HepG2 (cell line): ENCODE measurements at regions not wholly inside any gene's neighbourhood (a gene's known extent, or its start where the extent isn't known, plus 50 kb on each side); places are given as distances from the start of the nearest gene placed in this dataset.

Experiments
- ATAC-seq: fragments of 200-7000 bp; cut with Tn5 transposase; 3 replicates; pipeline ENCODE4 v1.9.1; 2020; ENCODE audit warnings: mild to moderate bottlenecking, moderate library complexity
- BruUV-seq: library from RNA; stranded (reverse); fragments of 400-500 nt; replicated peaks from 2 replicates; lab custom pipeline; 2021; lab: Mats Ljungman, UMichigan
- CTCF ChIA-PET: fragments of 300-600 bp; formaldehyde crosslinking; extraction: SDS; loops from one replicate; lab custom pipeline; 2021; ENCODE audit warnings: low total read pairs, inconsistent platforms, low intra/inter-chr PET ratio; lab: Yijun Ruan, JAX
- POLR2A ChIA-PET: fragments of 350-600 bp; sonication (Branson Sonifier 250); formaldehyde crosslinking; loops from one replicate; lab custom pipeline; 2020; ENCODE audit warnings: antibody characterized with exemption, inconsistent platforms; lab: Yijun Ruan, JAX
- DNase-seq: peaks from one replicate; pipeline ENCODE4 v3.0.0-alpha.2; 2015; ENCODE audit warnings: low spot score
- FAIRE-seq: peaks from 3 replicates; lab custom pipeline; 2011; peaks lifted over from hg19 to GRCh38; lab: Jason Lieb, UNC
- H2AFZ ChIP-seq: one replicate; pipeline ENCODE4 v1.6.1; 2011; ENCODE audit warnings: low read length, inconsistent platforms
- H3K27ac ChIP-seq: fragments of 300-600 bp; 3 replicates; pipeline ENCODE4 v1.8.0; 2011; ENCODE audit warnings: mixed run types, mild to moderate bottlenecking, mixed read lengths, low read length, inconsistent platforms; ENCODE audit not compliant: insufficient read depth; ENCODE audit errors: extremely low read length
- H3K27me3 ChIP-seq, 2 experiments: fragments of 200-600 bp in 1 of 2; 2 replicates in 1 of 2; 3 replicates in 1 of 2; pipeline versions ENCODE4 v1.6.0 to v1.8.0; 2011; ENCODE audit warnings: low read length in 2 of 2, mild to moderate bottlenecking in 2 of 2, moderate library complexity in 2 of 2, inconsistent platforms in 1 of 2; ENCODE audit not compliant: insufficient read depth in 2 of 2, control insufficient read depth in 1 of 2
- H3K36me3 ChIP-seq, 2 experiments: fragments of 200-600 bp in 1 of 2; replicated peaks in 1 of 2; 2 replicates in 1 of 2; 3 replicates in 1 of 2; pipeline versions ENCODE4 v1.5.1 to v1.8.0; 2011; ENCODE audit warnings: low read length in 2 of 2, inconsistent platforms in 1 of 2; ENCODE audit not compliant: insufficient read depth in 2 of 2, control insufficient read depth in 1 of 2
- H3K4me1 ChIP-seq: 2 replicates; pipeline ENCODE4 v1.5.1; 2012; ENCODE audit warnings: low read length, inconsistent platforms; ENCODE audit not compliant: insufficient read depth
- H3K4me2 ChIP-seq: 2 replicates; pipeline ENCODE4 v1.6.0; 2011; ENCODE audit warnings: low read depth, low read length, inconsistent platforms
- H3K4me3 ChIP-seq, 3 experiments: fragments of 200-600 bp in 1 of 3; sonication (generic), shearing (Covaris generic) in 1 of 3; replicated peaks in 1 of 3; 2 replicates each; pipeline ENCODE4 v1.5.1; 2011 to 2016; ENCODE audit warnings: low read length in 3 of 3, inconsistent platforms in 2 of 3, low read depth in 2 of 3, mild to moderate bottlenecking in 2 of 3, control low read depth in 1 of 3, mixed read lengths in 1 of 3; ENCODE audit not compliant: insufficient read depth in 1 of 3
- H3K79me2 ChIP-seq: one replicate; pipeline ENCODE4 v1.6.1; 2011; ENCODE audit warnings: low read length, inconsistent platforms; ENCODE audit not compliant: insufficient read depth
- H3K9ac ChIP-seq: 2 replicates; pipeline ENCODE4 v1.6.0; 2011; ENCODE audit warnings: mild to moderate bottlenecking, low read depth, low read length, inconsistent platforms; ENCODE audit not compliant: insufficient read depth
- H3K9me3 ChIP-seq: 2 replicates; pipeline ENCODE4 v1.5.1; 2012; ENCODE audit warnings: mild to moderate bottlenecking, low read length
- H4K20me1 ChIP-seq: 2 replicates; pipeline ENCODE4 v1.6.0; 2011; ENCODE audit warnings: inconsistent platforms, mild to moderate bottlenecking, low read length, moderate library complexity; ENCODE audit not compliant: insufficient read depth
- IKZF1 ChIP-seq: fragments of 450-650 bp; IDR thresholded peaks from 2 replicates; pipeline ENCODE4 v1.7.1; 2016
- RAD51 ChIP-seq: fragments of 450-650 bp; IDR thresholded peaks from 2 replicates; pipeline ENCODE4 v1.6.1; 2016; ENCODE audit warnings: borderline replicate concordance
- SIX4 ChIP-seq: sonication (generic); formaldehyde crosslinking; IDR thresholded peaks from 2 replicates; pipeline ENCODE4 v1.4.0; 2020; ENCODE audit warnings: missing genetic modification reagents
- ZEB1 ChIP-seq: IDR thresholded peaks from 2 replicates; pipeline ENCODE4 v1.6.1; 2012; ENCODE audit warnings: mild to moderate bottlenecking, low read depth, inconsistent platforms; ENCODE audit not compliant: insufficient replicate concordance
- ZNF333 ChIP-seq: sonication (generic); formaldehyde crosslinking; IDR thresholded peaks from 2 replicates; pipeline ENCODE4 v1.4.0; 2020; ENCODE audit warnings: mild to moderate bottlenecking, missing genetic modification reagents, borderline replicate concordance
- WGBS: methylation state at CpG from one replicate; pipeline ENCODE4 v1.1.6; 2017; ENCODE audit warnings: low lambda C conversion rate; 5-methylcytosine and 5-hydroxymethylcytosine counted together
- in situ Hi-C: cut with HindIII; loops from 2 replicates; pipeline ENCODE4 v1.10.0; 2017; ENCODE audit warnings: low pct_unique_long_range_greater_than_20kb; ENCODE audit not compliant: extremely low pct_ligation_motif_present
- intact Hi-C: fragments of 100-400 bp; cut with micrococcal nuclease; formaldehyde crosslinking; loops from one replicate; pipeline ENCODE4 v1.10.0; 2022; ENCODE audit not compliant: unreplicated experiment
- TF ChIP-seq, protein P1 (sequence below): sonication (generic); formaldehyde crosslinking; IDR thresholded peaks from 2 replicates; pipeline ENCODE4 v1.9.0; 2022; ENCODE audit warnings: missing genetic modification reagents, mild to moderate bottlenecking, borderline replicate concordance

DNA sequence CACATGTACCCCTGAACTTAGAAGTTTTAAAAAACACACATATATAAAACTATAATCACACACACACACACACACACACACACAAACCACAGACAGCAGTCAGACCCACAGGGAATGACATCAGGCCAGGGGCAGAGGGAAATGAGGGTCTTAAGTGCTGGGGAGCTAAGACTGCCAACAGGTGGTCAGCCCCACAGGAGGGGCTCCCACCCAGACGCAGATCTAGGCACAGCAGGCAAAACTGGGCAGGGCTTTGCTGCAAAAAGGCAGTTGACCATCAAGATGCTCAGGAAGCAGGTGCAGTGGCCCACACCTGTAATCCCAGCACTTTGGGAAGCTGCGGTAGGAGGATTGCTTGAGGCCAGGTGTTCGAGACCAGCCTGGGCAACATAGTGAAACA, 121.0 kb upstream of the LSM14A start (continued):
- TF ChIP-seq RAD51: no peak
- TF ChIP-seq ZNF333: no peak
- no peak for TF ChIP-seq SIX4 (CRISPR knock-in tag)
- TF ChIP-seq ZEB1: no peak

DNA sequence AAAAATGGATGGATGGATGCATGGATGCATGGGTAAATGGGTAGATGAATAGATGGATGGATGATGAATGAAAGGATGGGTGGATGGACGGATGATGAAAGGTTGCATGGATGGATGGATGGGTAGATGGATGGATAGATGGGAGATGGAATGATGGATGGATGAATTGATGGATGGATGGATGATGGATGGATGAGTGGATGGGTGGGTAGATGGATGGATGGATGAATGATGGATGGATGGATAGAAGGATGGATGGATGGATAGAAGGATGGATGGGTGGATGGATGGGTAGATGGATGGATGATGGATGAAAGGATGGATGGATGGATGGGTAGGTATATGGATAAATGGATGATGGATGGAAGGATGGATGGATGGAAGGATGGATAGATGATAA, 115.1 kb upstream of the LSM14A start:
- Histone ChIP-seq H4K20me1 (no peaks in the 10 kb centered on the region), H3K9me3 (no peaks in the 10 kb centered on the region), H3K4me2 (no peak overlapping the region), H3K4me1 (no peaks in the 10 kb centered on the region), H3K27ac (no peak overlapping the region), H3K4me3 (no peak overlapping the region), H2AFZ (no peak overlapping the region), H3K79me2 (no peaks in the 10 kb centered on the region), H3K9ac (no peak overlapping the region), H3K27me3 (peaks cover 0 to 3% of the 10 kb centered on the region in 2 experiments; a peak in 1 of 5 replicates), H3K36me3 (no peaks in the 10 kb centered on the region)
- TF ChIP-seq IKZF1: 0 out of 2 replicates have a peak, but pooled peaks have one; percentile 54
- TF ChIP-seq, protein P1, sequence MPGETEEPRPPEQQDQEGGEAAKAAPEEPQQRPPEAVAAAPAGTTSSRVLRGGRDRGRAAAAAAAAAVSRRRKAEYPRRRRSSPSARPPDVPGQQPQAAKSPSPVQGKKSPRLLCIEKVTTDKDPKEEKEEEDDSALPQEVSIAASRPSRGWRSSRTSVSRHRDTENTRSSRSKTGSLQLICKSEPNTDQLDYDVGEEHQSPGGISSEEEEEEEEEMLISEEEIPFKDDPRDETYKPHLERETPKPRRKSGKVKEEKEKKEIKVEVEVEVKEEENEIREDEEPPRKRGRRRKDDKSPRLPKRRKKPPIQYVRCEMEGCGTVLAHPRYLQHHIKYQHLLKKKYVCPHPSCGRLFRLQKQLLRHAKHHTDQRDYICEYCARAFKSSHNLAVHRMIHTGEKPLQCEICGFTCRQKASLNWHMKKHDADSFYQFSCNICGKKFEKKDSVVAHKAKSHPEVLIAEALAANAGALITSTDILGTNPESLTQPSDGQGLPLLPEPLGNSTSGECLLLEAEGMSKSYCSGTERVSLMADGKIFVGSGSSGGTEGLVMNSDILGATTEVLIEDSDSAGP (CRISPR knock-in tag): no peak
- ATAC-seq (no peak), FAIRE-seq (no peak), DNase-seq (no peak)
- BruUV-seq: no TSS peak
- intact Hi-C loops (no loop called here), in situ Hi-C loops (no loop called here)
- POLR2A ChIA-PET: no interaction called here
- CTCF ChIA-PET: no interaction called here
- WGBS: 34% methylated on average over 1 of the region's 1 CpG
